T-cell (primary cell): ENCODE measurements at regions not wholly inside any gene's neighbourhood (a gene's known extent, or its start where the extent isn't known, plus 50 kb on each side); places are given as distances from the start of the nearest gene placed in this dataset.

Source experiments
- ATAC-seq, 4 experiments: fragments of 200-7000 bp in 3 of 4; fragments of 150-1000 bp in 1 of 4; cut with Tn5 transposase; replicated peaks in 1 of 4; 1 replicate in 3 of 4; 2 replicates in 1 of 4; pipeline ENCODE4 v1.10.0; 2021; ENCODE audit warnings: moderate library complexity in 3 of 4, mild to moderate bottlenecking in 2 of 4, moderate number of reproducible peaks in 1 of 4
- CTCF ChIA-PET, 2 donors: fragments of 300-600 bp; sonication (Branson Sonifier 250); formaldehyde crosslinking; loops; one replicate each; lab custom pipeline; 2022; ENCODE audit warnings: antibody characterized with exemption in 2 of 2; lab: Charles Lee
- POLR2A ChIA-PET, 2 donors: fragments of 300-600 bp; sonication (Branson Sonifier 250); formaldehyde crosslinking; loops; one replicate each; lab custom pipeline; 2022; ENCODE audit warnings: antibody characterized with exemption in 2 of 2; lab: Charles Lee
- DNase-seq, 35 experiments: peaks; one replicate each; pipeline versions ENCODE4 v3.0.0 to v3.0.0-alpha.2; 2013 to 2023
- H3K27ac ChIP-seq: one replicate; pipeline ENCODE4 v1.5.1; 2013; ENCODE audit warnings: low read length
- H3K27me3 ChIP-seq, 2 experiments: replicated peaks in 1 of 2; 1 replicate in 1 of 2; 2 replicates in 1 of 2; pipeline versions ENCODE4 v1.6.1 to v1.7.0; 2013; ENCODE audit warnings: low read length in 1 of 2, mixed read lengths in 1 of 2; ENCODE audit not compliant: control insufficient read depth in 2 of 2, insufficient read depth in 2 of 2; ENCODE audit errors: extremely low read depth in 1 of 2
- H3K36me3 ChIP-seq, 2 donors: 1 replicate in 1 of 2; 2 replicates in 1 of 2; pipeline versions ENCODE4 v1.6.1 to v1.7.0; 2013; ENCODE audit warnings: low read length in 1 of 2; ENCODE audit not compliant: control insufficient read depth in 2 of 2, insufficient read depth in 1 of 2; ENCODE audit errors: extremely low read depth in 1 of 2
- H3K4me1 ChIP-seq, 2 experiments: 1 replicate in 1 of 2; 2 replicates in 1 of 2; pipeline versions ENCODE4 v1.6.1 to v1.7.0; 2013; ENCODE audit warnings: low read length in 2 of 2, mixed read lengths in 1 of 2; ENCODE audit not compliant: insufficient read depth in 2 of 2, control insufficient read depth in 1 of 2; ENCODE audit errors: extremely low read depth in 1 of 2
- H3K4me3 ChIP-seq, 2 donors: 1 replicate in 1 of 2; 2 replicates in 1 of 2; pipeline versions ENCODE4 v1.5.1 to v1.7.0; 2013; ENCODE audit warnings: mild to moderate bottlenecking in 2 of 2, low read length in 1 of 2, moderate library complexity in 1 of 2; ENCODE audit not compliant: control insufficient read depth in 1 of 2; ENCODE audit errors: extremely low read depth in 1 of 2
- H3K9me3 ChIP-seq: 2 replicates; pipeline ENCODE4 v1.7.0; 2013
- H3K27ac Mint-ChIP-seq, 2 donors: one replicate each; pipeline ENCODE4 v1.8.0; 2020 to 2021; ENCODE audit warnings: mild to moderate bottlenecking in 2 of 2, mixed read lengths in 2 of 2
- H3K27me3 Mint-ChIP-seq, 2 donors: one replicate each; pipeline ENCODE4 v1.8.0; 2021 to 2022; ENCODE audit warnings: mixed read lengths in 2 of 2
- H3K36me3 Mint-ChIP-seq: one replicate; pipeline ENCODE4 v1.8.0; 2021; ENCODE audit warnings: mixed read lengths
- H3K4me1 Mint-ChIP-seq, 3 donors: one replicate each; pipeline ENCODE4 v1.8.0; 2020 to 2022; ENCODE audit warnings: mixed read lengths in 3 of 3, mild to moderate bottlenecking in 1 of 3
- H3K4me3 Mint-ChIP-seq, 3 donors: one replicate each; pipeline ENCODE4 v1.8.0; 2020 to 2022; ENCODE audit warnings: mild to moderate bottlenecking in 3 of 3, mixed read lengths in 3 of 3, moderate library complexity in 3 of 3
- H3K9me3 Mint-ChIP-seq, 3 donors: one replicate each; pipeline ENCODE4 v1.8.0; 2020 to 2022; ENCODE audit warnings: mixed read lengths in 3 of 3
- WGBS: methylation state at CpG from one replicate; pipeline ENCODE4 v1.1.5; 2013; ENCODE audit warnings: missing lambda C conversion rate; ENCODE audit not compliant: insufficient coverage; 5-methylcytosine and 5-hydroxymethylcytosine counted together

DNA sequence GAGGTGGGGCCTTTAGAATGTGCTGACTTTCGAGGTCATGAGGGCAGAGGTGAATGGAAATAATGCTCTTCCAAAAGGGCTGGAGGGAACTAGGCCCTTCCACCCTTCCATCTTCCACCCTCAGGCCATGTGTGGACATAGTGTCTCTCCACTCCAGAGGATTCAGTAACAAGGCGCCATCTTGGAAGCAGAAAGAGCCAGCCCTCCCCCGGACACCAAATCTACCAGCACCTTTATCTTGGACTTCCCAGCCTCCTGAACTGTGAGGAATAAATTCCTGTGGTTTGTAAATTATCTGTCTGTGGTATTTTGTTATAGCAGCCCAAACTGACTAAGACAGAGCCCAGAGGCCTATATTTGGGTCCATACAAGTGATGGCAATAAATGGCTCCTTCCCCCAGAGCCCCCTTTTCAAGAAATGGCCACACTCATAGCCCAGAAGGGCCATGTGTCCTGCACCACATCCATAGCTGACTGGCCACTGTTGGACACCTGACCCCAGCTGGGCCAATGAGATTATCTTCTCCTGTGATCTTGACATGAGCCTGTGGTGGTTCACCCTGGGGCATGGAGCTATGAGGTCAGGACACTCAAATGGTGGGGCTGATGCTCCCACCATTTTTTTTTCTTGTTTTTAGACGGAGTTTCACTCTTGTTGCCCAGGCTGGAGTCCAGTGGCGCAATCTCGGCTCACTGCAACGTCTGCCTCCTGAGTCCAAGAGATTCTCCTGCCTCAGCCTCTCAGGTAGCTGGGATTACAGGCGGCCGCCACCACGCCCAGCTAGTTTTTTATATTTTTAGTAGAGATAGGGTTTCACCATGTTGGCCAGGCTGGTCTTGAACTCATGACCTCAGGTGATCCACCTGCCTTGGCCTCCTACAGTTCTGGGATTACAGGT, 114.9 kb downstream of the RRAGC start:
- WGBS, result no CpG with 5 or more reads among the region's 10 CpGs
- no peak overlapping the region for H3K4me3 ChIP-seq
- H3K27ac ChIP-seq, result no peak overlapping the region
- Mint-ChIP-seq H3K4me1 (peaks cover 0 to 2% (median 2%) of the 10 kb centered on the region in 3 donors), H3K27me3 (peaks cover 5 to 9% of the 10 kb centered on the region in 2 donors), H3K9me3 (no peaks in the 10 kb centered on the region), H3K4me3 (no peak overlapping the region), H3K27ac (no peak overlapping the region), H3K36me3 (no peaks in the 10 kb centered on the region)
- CTCF ChIA-PET, result no interaction called here
- DNase-seq (no peak), ATAC-seq (no peak)
- H3K4me1 ChIP-seq, result no peaks in the 10 kb centered on the region
- H3K27me3 ChIP-seq, result peaks cover 0 to 3% of the 10 kb centered on the region in 2 experiments
- no peaks in the 10 kb centered on the region for H3K9me3 ChIP-seq
- H3K36me3 ChIP-seq, result no peaks in the 10 kb centered on the region
- POLR2A ChIA-PET, result no interaction called here

DNA sequence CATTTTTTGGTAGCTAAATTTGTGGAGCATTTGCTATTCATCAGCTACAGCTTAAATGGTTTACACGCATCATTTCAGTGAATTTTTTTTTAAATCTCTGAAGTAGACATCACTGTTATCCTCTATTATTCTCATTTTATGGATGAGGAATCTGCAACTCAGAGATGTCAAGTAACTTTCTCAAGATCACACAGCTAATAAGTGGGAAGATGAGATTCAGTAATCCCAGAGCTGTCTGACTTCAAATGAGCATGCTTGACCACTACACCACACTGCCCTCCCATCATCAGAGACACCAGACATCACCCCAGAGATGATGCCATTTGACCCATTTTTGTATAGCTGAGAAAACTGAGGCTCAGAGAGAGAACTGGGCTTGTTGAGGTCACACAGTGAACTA, 116.4 kb downstream of the RRAGC start:
- H3K36me3 ChIP-seq, result no peaks in the 10 kb centered on the region
- H3K4me1 Mint-ChIP-seq, result peaks cover 0 to 2% (median 2%) of the 10 kb centered on the region in 3 donors
- H3K27me3 Mint-ChIP-seq, result peaks cover 0 to 2% of the 10 kb centered on the region in 2 donors
- no peaks in the 10 kb centered on the region for H3K9me3 Mint-ChIP-seq
- H3K9me3 ChIP-seq, result no peaks in the 10 kb centered on the region
- H3K4me1 ChIP-seq, result no peaks in the 10 kb centered on the region
- H3K4me3 ChIP-seq, result no peak overlapping the region
- DNase-seq (no peak), ATAC-seq (no peak)
- WGBS, result no CpG with 5 or more reads among the region's 1 CpG
- no peak overlapping the region for H3K4me3 Mint-ChIP-seq
- CTCF ChIA-PET, result no interaction called here
- H3K27me3 ChIP-seq, result peaks cover 3 to 4% of the 10 kb centered on the region in 2 experiments
- no peak overlapping the region for H3K27ac ChIP-seq
- no peak overlapping the region for H3K27ac Mint-ChIP-seq
- H3K36me3 Mint-ChIP-seq, result no peaks in the 10 kb centered on the region
- POLR2A ChIA-PET, result no interaction called here

DNA sequence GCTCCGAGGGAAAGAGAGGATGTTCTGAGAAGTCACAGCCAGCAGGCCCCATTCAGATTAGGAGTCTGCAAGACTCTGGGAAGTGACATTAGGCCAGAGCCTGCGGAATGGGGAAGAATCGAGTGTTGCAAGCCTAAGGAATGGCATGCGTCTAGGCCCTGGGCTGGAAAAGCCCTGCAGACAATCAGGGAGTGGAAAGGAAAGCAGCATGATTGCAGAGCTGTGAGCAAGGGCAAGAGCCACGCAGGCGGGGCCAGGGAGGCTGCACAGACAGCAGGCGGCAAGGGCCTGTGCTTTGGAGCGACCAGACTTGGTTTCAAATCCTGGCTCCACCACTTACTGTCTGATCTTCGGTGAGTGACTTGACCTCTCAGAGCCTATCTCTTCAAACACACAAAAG, 118.2 kb downstream of the RRAGC start:
- Histone ChIP-seq H3K27me3 (peaks cover 0 to 4% of the 10 kb centered on the region in 2 experiments), H3K4me3 (no peak overlapping the region), H3K9me3 (no peaks in the 10 kb centered on the region), H3K36me3 (no peaks in the 10 kb centered on the region), H3K27ac (no peak overlapping the region), H3K4me1 (no peaks in the 10 kb centered on the region)
- Mint-ChIP-seq H3K27me3 (no peaks in the 10 kb centered on the region), H3K27ac (no peak overlapping the region), H3K4me3 (no peak overlapping the region), H3K4me1 (no peaks in the 10 kb centered on the region), H3K9me3 (no peaks in the 10 kb centered on the region), H3K36me3 (no peaks in the 10 kb centered on the region)
- ChIA-PET CTCF (no interaction called here), POLR2A (no interaction called here)
- 84% methylated on average over 8 of the region's 9 CpGs for WGBS
- DNase-seq (no peak), ATAC-seq (no peak)

DNA sequence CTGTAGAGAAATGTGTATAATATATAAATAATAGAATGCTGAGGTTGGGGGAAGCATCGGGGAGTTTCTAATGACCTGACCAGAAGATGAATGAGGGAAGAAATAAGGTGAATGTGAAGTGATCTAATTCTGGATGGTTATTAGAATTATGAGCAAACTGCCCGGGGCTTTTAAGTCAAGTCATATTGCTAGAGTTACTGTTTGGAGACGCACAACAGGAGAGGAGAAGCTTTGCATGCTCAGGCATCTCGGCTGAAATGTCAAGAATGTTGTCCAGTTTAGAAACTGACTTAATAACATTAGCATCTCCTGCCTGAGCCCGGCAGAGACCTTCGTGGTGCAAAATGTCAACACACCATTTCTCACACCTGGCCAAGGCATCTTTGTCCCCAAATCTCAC, 119.1 kb downstream of the RRAGC start:
- no peaks in the 10 kb centered on the region for H3K9me3 Mint-ChIP-seq
- CTCF ChIA-PET, result no interaction called here
- 91% methylated on average over 5 of the region's 6 CpGs for WGBS
- H3K4me1 ChIP-seq, result no peaks in the 10 kb centered on the region
- H3K27me3 ChIP-seq, result peaks cover 1 to 4% of the 10 kb centered on the region in 2 experiments
- peaks cover under 1 to 8% of the 10 kb centered on the region in 2 donors for H3K27me3 Mint-ChIP-seq
- H3K27ac Mint-ChIP-seq, result no peak overlapping the region
- H3K36me3 Mint-ChIP-seq, result no peaks in the 10 kb centered on the region
- POLR2A ChIA-PET, result no interaction called here
- H3K9me3 ChIP-seq, result no peaks in the 10 kb centered on the region
- H3K4me1 Mint-ChIP-seq, result no peaks in the 10 kb centered on the region
- H3K27ac ChIP-seq, result no peak overlapping the region
- no peaks in the 10 kb centered on the region for H3K36me3 ChIP-seq
- no peak for DNase-seq
- H3K4me3 Mint-ChIP-seq, result no peak overlapping the region
- no peak for ATAC-seq
- no peak overlapping the region for H3K4me3 ChIP-seq

DNA sequence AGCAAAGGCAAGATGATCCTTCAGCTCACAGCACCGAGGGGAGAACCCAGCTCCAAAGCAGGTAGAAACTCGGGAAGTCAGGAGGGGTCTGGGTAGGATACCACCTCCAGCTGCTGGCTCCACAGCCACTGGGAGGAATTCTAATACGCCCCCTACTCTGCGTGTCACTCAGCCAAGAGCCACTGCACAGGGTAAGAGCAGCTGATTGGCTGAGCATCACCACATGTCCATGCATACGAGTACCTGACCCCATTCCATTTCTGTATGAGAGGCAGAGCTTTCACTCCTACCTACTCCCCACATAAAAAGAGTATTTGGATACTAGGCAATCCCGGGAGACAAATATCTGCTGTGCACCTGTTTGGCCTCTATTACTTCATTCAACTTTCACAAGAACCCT, 121.4 kb downstream of the RRAGC start:
- Histone ChIP-seq H3K27me3 (peaks cover 3 to 4% of the 10 kb centered on the region in 2 experiments), H3K4me1 (no peaks in the 10 kb centered on the region), H3K9me3 (no peaks in the 10 kb centered on the region), H3K36me3 (no peaks in the 10 kb centered on the region), H3K4me3 (no peak overlapping the region), H3K27ac (no peak overlapping the region)
- Mint-ChIP-seq H3K4me3 (no peak overlapping the region), H3K9me3 (no peaks in the 10 kb centered on the region), H3K4me1 (no peaks in the 10 kb centered on the region), H3K27me3 (peaks cover 13 to 18% of the 10 kb centered on the region in 2 donors), H3K36me3 (no peaks in the 10 kb centered on the region), H3K27ac (no peak overlapping the region)
- DNase-seq, result no peak
- WGBS, result 91% methylated on average over 3 of the region's 6 CpGs
- CTCF ChIA-PET, result no interaction called here
- ATAC-seq, result no peak
- POLR2A ChIA-PET, result no interaction called here

DNA sequence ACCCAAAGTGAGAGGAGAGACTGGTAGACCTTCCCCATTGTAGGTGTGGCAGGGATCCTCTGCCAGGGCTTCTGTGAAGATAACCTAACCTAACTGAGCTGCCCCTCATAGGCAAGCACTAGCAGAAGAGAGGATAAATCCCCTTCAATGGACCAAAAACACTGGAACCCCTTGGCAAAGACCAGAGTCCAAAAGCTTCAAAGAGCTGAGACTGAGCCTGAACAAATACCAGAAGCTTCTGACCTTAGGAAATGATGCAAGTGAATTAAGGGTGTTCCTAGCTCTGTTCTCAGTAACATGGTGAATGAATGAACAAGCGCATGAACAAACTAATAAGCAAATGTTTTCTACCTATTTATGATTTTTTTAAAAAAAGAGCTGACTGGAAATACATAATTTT, 123.2 kb downstream of the RRAGC start:
- CTCF ChIA-PET, result no interaction called here
- H3K9me3 Mint-ChIP-seq, result no peaks in the 10 kb centered on the region

More for the DNA sequence above, 123.2 kb downstream of the RRAGC start:
- DNase-seq, result no peak
- peaks cover 27 to 31% of the 10 kb centered on the region in 2 donors for H3K27me3 Mint-ChIP-seq
- no peaks in the 10 kb centered on the region for H3K36me3 ChIP-seq
- no peak overlapping the region for H3K27ac Mint-ChIP-seq
- H3K4me1 Mint-ChIP-seq, result no peaks in the 10 kb centered on the region
- no peak for ATAC-seq
- no peak overlapping the region for H3K4me3 ChIP-seq
- no peak overlapping the region for H3K27ac ChIP-seq
- no peaks in the 10 kb centered on the region for H3K4me1 ChIP-seq
- H3K27me3 ChIP-seq, result peaks cover 3 to 4% of the 10 kb centered on the region in 2 experiments
- no peaks in the 10 kb centered on the region for H3K9me3 ChIP-seq
- no CpG with 5 or more reads among the region's 1 CpG for WGBS
- H3K4me3 Mint-ChIP-seq, result no peak overlapping the region
- H3K36me3 Mint-ChIP-seq, result no peaks in the 10 kb centered on the region
- POLR2A ChIA-PET, result no interaction called here
